NB4 (cell line): ENCODE measurements at regions not wholly inside any gene's neighbourhood (a gene's known extent, or its start where the extent isn't known, plus 50 kb on each side); places are given as distances from the start of the nearest gene placed in this dataset.

Experiments
- POLR2A ChIP-seq: IDR thresholded peaks from 2 replicates; pipeline ENCODE4 v1.6.1; 2011; ENCODE audit warnings: mild to moderate bottlenecking; ENCODE audit not compliant: insufficient read length; ENCODE audit errors: extremely low read depth
- TF ChIP-seq, protein P1 (sequence below): IDR thresholded peaks from one replicate; pipeline ENCODE4 v1.5.1; 2012; ENCODE audit warnings: low read depth, low read length

DNA sequence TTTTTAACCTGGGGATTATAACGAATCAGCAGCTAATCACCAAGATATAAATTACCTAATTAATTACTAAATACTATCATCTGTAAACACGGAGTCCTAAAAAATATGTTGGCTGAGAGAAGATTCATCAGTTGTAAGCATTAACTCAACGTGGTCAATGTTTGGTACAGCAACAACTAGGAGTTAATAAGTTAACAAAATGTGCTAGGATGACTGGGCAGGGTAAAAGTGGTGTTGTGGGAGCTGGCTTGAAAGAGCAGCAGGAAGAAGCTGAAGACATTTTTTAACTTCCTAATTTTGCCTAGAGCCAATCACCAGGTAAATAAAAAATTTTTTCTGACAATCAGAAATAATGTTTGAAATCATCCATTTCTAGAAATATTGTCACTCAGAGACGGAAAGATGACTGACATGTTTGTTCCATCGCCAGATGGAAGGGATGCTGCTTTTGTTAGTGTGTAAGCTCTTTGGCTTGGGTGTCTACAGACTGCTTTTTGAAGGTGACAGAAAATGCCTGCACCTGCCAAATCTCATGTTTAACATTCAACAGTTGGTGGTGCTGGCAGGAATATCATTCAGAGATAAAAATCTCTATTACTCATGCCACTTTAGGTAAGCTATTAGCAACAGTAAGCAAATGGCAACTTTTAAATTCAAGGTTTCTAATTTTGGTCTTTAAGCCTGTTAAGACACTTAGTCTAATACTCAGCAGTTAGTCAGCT is 1126.9 kb downstream of the STPG2 start:
- TF ChIP-seq POLR2A: no peak
- TF ChIP-seq, protein P1, sequence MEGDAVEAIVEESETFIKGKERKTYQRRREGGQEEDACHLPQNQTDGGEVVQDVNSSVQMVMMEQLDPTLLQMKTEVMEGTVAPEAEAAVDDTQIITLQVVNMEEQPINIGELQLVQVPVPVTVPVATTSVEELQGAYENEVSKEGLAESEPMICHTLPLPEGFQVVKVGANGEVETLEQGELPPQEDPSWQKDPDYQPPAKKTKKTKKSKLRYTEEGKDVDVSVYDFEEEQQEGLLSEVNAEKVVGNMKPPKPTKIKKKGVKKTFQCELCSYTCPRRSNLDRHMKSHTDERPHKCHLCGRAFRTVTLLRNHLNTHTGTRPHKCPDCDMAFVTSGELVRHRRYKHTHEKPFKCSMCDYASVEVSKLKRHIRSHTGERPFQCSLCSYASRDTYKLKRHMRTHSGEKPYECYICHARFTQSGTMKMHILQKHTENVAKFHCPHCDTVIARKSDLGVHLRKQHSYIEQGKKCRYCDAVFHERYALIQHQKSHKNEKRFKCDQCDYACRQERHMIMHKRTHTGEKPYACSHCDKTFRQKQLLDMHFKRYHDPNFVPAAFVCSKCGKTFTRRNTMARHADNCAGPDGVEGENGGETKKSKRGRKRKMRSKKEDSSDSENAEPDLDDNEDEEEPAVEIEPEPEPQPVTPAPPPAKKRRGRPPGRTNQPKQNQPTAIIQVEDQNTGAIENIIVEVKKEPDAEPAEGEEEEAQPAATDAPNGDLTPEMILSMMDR: no peak
